ENCODE measurements at regions not wholly inside any gene's neighbourhood (a gene's known extent, or its start where the extent isn't known, plus 50 kb on each side); places are given as distances from the start of the nearest gene placed in this dataset.

DNA sequence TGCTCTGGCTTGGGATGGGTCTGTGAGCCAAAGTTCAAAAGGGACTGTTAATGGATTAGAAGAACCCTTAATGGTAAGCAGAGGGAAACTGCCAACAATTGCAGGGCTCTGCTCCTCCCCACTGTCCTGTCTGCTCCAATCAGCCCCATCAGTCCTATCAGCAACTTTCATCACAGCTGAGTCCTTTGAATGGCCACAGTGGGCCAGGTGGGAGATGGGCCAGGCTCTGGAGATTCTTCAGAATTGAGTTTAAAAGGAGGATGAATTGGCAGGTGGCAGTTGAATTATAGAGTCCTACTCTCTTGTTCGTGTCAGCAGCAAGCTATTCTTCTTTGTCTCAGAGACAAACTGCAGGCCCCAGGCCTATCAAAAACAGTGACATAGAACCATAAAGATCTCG is 573.9 kb downstream of the EPHA4 start:
- Histone ChIP-seq H3K4me2 (ENCODE audit: low read length) (no peak overlapping the region), H3K79me2 (ENCODE audit: control insufficient read depth, low read length) (no peaks in the 10 kb centered on the region), H3K4me1 (ENCODE audit: control insufficient read depth, low read length) (no peaks in the 10 kb centered on the region), H3F3A (ENCODE audit: control insufficient read depth, insufficient read depth) (no peaks in the 10 kb centered on the region), H4K20me1 (ENCODE audit: control insufficient read depth, insufficient read depth, low read depth, low read length) (no peaks in the 10 kb centered on the region), H3K9me2 (replicated peaks; ENCODE audit: control insufficient read depth, low read length) (no peaks in the 10 kb centered on the region), H3K27ac (ENCODE audit: low read depth, low read length) (no peak overlapping the region), H3K4me3 (ENCODE audit: low read length) (no peak overlapping the region), H3K9me3 (ENCODE audit: control insufficient read depth, insufficient read depth, low read length) (no peaks in the 10 kb centered on the region), H3K36me3 (ENCODE audit: control insufficient read depth, low read length) (no peaks in the 10 kb centered on the region), H3K27me3 (ENCODE audit: control insufficient read depth, low read length) (no peaks in the 10 kb centered on the region)
- TF ChIP-seq, protein P1, sequence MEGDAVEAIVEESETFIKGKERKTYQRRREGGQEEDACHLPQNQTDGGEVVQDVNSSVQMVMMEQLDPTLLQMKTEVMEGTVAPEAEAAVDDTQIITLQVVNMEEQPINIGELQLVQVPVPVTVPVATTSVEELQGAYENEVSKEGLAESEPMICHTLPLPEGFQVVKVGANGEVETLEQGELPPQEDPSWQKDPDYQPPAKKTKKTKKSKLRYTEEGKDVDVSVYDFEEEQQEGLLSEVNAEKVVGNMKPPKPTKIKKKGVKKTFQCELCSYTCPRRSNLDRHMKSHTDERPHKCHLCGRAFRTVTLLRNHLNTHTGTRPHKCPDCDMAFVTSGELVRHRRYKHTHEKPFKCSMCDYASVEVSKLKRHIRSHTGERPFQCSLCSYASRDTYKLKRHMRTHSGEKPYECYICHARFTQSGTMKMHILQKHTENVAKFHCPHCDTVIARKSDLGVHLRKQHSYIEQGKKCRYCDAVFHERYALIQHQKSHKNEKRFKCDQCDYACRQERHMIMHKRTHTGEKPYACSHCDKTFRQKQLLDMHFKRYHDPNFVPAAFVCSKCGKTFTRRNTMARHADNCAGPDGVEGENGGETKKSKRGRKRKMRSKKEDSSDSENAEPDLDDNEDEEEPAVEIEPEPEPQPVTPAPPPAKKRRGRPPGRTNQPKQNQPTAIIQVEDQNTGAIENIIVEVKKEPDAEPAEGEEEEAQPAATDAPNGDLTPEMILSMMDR (IDR thresholded peaks at IDR 0.05; ENCODE audit: low read depth, low read length, poor library complexity, severe bottlenecking), result no peak
- TF ChIP-seq EZH2phosphoT487 (IDR thresholded peaks at IDR 0.05; ENCODE audit: borderline replicate concordance, low read length), result no peak

DNA sequence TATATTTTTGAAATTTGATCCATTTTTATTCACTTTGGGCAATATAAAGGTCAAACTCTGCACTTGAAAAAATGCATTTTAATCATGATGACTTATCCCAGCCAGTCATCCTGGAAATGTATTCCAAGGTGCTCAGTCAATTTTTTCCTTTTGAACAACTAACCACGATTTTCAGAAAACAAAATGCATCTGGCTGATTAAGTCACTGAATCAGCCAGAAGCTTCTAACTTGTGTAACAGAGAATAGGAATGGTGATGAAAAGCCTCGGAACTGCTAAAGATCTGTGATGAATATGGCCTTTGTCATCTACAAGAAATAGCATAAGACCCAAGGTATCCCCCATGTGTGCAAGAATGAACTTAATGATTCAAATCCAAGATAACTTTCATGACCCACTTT is 572.7 kb downstream of the EPHA4 start:
- Histone ChIP-seq H3F3A (ENCODE audit: control insufficient read depth, insufficient read depth) (no peaks in the 10 kb centered on the region), H3K36me3 (ENCODE audit: control insufficient read depth, low read length) (no peaks in the 10 kb centered on the region), H3K79me2 (ENCODE audit: control insufficient read depth, low read length) (no peaks in the 10 kb centered on the region), H4K20me1 (ENCODE audit: control insufficient read depth, insufficient read depth, low read depth, low read length) (no peaks in the 10 kb centered on the region), H3K4me3 (ENCODE audit: low read length) (no peak overlapping the region), H3K4me2 (ENCODE audit: low read length) (no peak overlapping the region), H3K27me3 (ENCODE audit: control insufficient read depth, low read length) (no peaks in the 10 kb centered on the region), H3K9me2 (replicated peaks; ENCODE audit: control insufficient read depth, low read length) (no peaks in the 10 kb centered on the region), H3K27ac (ENCODE audit: low read depth, low read length) (no peak overlapping the region), H3K9me3 (ENCODE audit: control insufficient read depth, insufficient read depth, low read length) (no peaks in the 10 kb centered on the region), H3K4me1 (ENCODE audit: control insufficient read depth, low read length) (no peaks in the 10 kb centered on the region)
- TF ChIP-seq, protein P1 (IDR thresholded peaks at IDR 0.05; ENCODE audit: low read depth, low read length, poor library complexity, severe bottlenecking), result no peak
- TF ChIP-seq EZH2phosphoT487 (IDR thresholded peaks at IDR 0.05; ENCODE audit: borderline replicate concordance, low read length), result no peak

DNA sequence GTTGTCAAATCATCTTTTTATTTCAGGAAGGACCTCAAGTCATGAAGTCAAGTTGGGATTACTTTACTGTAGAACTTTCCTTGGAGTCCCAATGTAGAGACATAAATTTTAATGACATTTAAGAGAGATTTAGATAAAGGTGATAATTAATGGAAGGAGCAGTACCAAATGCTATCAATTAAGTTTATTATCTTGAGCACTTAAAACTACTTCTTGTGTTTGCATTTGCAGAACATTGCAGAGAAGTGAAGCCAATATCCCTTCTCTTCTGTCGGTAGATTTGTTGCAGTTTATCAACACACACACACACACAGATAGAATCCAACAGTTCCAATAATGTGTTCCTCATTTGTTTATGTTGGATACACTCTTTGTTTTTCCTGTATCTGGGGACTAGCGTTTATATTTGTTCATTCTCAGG is 570.7 kb downstream of the EPHA4 start:
- Histone ChIP-seq H3K79me2 (ENCODE audit: control insufficient read depth, low read length) (no peaks in the 10 kb centered on the region), H3K9me3 (ENCODE audit: control insufficient read depth, insufficient read depth, low read length) (no peaks in the 10 kb centered on the region), H4K20me1 (ENCODE audit: control insufficient read depth, insufficient read depth, low read depth, low read length) (no peaks in the 10 kb centered on the region), H3K4me3 (ENCODE audit: low read length) (no peak overlapping the region), H3K36me3 (ENCODE audit: control insufficient read depth, low read length) (no peaks in the 10 kb centered on the region), H3K27ac (ENCODE audit: low read depth, low read length) (no peak overlapping the region), H3K9me2 (replicated peaks; ENCODE audit: control insufficient read depth, low read length) (no peaks in the 10 kb centered on the region), H3K4me1 (ENCODE audit: control insufficient read depth, low read length) (no peaks in the 10 kb centered on the region), H3K27me3 (ENCODE audit: control insufficient read depth, low read length) (no peaks in the 10 kb centered on the region), H3F3A (ENCODE audit: control insufficient read depth, insufficient read depth) (no peaks in the 10 kb centered on the region), H3K4me2 (ENCODE audit: low read length) (no peak overlapping the region)
- TF ChIP-seq, protein P1 (IDR thresholded peaks at IDR 0.05; ENCODE audit: low read depth, low read length, poor library complexity, severe bottlenecking), result no peak
- TF ChIP-seq EZH2phosphoT487 (IDR thresholded peaks at IDR 0.05; ENCODE audit: borderline replicate concordance, low read length), result no peak
